Panc1 (cell line): ENCODE measurements at regions not wholly inside any gene's neighbourhood (a gene's known extent, or its start where the extent isn't known, plus 50 kb on each side); places are given as distances from the start of the nearest gene placed in this dataset.

Source experiments
- POLR2AphosphoS5 ChIP-seq: IDR thresholded peaks from 2 replicates; pipeline ENCODE4 v1.6.1; 2012; ENCODE audit warnings: mild to moderate bottlenecking, low read depth, low read length, moderate library complexity
- TCF7L2 ChIP-seq: IDR thresholded peaks from 2 replicates; pipeline ENCODE4 v1.6.1; 2011; ENCODE audit warnings: mild to moderate bottlenecking, low read depth, low read length, inconsistent platforms
- TF ChIP-seq, protein P1 (sequence below): fragments of 450-650 bp; IDR thresholded peaks from 2 replicates; pipeline ENCODE4 v1.5.1; 2017; ENCODE audit warnings: mild to moderate bottlenecking

DNA sequence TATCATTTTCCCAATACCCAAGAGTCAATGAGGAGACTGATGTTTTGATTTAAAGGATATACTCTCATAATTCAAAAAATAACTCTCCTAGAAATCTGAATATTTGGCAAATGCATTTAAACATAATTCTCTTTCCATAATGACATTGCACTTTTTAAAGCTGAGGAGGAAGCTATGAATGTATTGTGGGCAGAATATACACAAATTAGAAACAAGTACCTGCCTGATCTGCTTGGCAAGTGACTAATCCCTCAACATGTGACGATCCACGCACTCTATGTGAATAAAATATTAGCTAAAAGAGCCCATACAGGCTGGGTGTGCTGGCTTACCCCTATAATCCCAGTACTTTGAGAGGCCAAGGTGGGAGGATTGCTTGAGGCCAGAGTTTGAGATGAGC lies 88.3 kb upstream of the CCDC28A start:
- TF ChIP-seq, protein P1, sequence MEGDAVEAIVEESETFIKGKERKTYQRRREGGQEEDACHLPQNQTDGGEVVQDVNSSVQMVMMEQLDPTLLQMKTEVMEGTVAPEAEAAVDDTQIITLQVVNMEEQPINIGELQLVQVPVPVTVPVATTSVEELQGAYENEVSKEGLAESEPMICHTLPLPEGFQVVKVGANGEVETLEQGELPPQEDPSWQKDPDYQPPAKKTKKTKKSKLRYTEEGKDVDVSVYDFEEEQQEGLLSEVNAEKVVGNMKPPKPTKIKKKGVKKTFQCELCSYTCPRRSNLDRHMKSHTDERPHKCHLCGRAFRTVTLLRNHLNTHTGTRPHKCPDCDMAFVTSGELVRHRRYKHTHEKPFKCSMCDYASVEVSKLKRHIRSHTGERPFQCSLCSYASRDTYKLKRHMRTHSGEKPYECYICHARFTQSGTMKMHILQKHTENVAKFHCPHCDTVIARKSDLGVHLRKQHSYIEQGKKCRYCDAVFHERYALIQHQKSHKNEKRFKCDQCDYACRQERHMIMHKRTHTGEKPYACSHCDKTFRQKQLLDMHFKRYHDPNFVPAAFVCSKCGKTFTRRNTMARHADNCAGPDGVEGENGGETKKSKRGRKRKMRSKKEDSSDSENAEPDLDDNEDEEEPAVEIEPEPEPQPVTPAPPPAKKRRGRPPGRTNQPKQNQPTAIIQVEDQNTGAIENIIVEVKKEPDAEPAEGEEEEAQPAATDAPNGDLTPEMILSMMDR = no peak
- no peak for TF ChIP-seq TCF7L2
- no peak for TF ChIP-seq POLR2AphosphoS5
